ENCODE measurements at regions not wholly inside any gene's neighbourhood (a gene's known extent, or its start where the extent isn't known, plus 50 kb on each side); places are given as distances from the start of the nearest gene placed in this dataset.
A peak's percentile ranks its signal among the peaks of the same experiment; 100 is the strongest.

DNA sequence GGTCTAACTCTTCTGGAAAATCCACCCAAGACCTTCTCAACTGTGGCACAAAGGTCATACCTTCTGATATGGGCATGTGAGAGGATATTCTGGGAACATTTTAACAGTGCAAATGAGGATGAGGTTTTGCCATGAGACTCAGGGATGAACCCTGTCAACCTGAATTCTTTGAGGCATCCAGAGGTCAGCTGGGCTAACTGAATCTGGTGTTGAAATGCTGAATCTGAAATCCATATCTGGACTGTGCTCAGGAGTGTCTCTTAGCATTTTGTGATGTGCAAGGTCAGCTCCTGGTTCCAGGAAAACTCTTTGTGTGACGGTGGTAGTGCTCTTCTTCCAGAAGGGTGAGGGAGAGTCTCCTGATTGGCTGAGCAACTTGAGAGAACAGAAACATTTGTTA lies 276.0 kb upstream of the SALL1 start:
- Histone ChIP-seq H3K9me3 (ENCODE audit: control insufficient read depth in 2 of 3, insufficient read depth in 1 of 3, low read length in 3 of 3) (no peaks in the 10 kb centered on the region), H3K4me1 (ENCODE audit: control insufficient read depth in 2 of 3, insufficient read depth in 2 of 3, low read depth in 1 of 3, low read length in 3 of 3) (peaks cover 0 to 9% (median 4%) of the 10 kb centered on the region in 3 donors), H3K36me3 (ENCODE audit: control insufficient read depth in 2 of 3, insufficient read depth in 3 of 3, low read length in 3 of 3) (no peaks in the 10 kb centered on the region), H3K4me3 (ENCODE audit: low read length in 3 of 3) (no peak overlapping the region), H3K27ac (ENCODE audit: low read depth in 2 of 2, low read length in 2 of 2) (peak overlapping the region in 1 of 2 donors; percentile 37), H3K27me3 (ENCODE audit: control insufficient read depth, insufficient read depth, low read length) (no peaks in the 10 kb centered on the region), H3K9ac (ENCODE audit: low read length in 3 of 3) (no peak overlapping the region)
- FAIRE-seq (no peak), DNase-seq (no peak)
- intact Hi-C loops (cut with DNase I): no loop called here
- TF ChIP-seq, protein P1, sequence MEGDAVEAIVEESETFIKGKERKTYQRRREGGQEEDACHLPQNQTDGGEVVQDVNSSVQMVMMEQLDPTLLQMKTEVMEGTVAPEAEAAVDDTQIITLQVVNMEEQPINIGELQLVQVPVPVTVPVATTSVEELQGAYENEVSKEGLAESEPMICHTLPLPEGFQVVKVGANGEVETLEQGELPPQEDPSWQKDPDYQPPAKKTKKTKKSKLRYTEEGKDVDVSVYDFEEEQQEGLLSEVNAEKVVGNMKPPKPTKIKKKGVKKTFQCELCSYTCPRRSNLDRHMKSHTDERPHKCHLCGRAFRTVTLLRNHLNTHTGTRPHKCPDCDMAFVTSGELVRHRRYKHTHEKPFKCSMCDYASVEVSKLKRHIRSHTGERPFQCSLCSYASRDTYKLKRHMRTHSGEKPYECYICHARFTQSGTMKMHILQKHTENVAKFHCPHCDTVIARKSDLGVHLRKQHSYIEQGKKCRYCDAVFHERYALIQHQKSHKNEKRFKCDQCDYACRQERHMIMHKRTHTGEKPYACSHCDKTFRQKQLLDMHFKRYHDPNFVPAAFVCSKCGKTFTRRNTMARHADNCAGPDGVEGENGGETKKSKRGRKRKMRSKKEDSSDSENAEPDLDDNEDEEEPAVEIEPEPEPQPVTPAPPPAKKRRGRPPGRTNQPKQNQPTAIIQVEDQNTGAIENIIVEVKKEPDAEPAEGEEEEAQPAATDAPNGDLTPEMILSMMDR (IDR thresholded peaks at IDR 0.05; ENCODE audit: borderline replicate concordance, extremely low read depth, insufficient read depth): no peak

DNA sequence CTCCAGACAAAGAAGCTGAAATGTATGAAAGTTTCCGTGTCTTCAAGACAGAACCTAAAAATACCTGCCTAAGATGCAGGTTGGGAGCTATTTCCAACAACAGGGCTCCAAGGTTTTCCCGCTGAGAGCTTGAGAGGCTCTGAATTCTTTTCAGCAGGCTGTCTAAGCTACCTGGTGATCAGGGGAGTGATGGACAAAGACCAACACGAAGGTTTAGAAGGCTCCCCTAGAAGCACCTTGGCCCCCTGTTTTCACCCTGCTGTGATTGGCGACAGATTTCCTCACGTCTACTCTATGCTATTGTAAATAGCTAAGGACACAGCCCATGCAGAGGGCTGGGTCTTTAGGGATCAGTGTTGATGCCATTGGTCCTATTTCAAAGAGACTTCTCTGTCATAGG lies 275.2 kb upstream of the SALL1 start:
- FAIRE-seq (no peak), DNase-seq (no peak)
- peaks cover 0 to 7% (median 2%) of the 10 kb centered on the region in 3 donors for H3K4me1 ChIP-seq (ENCODE audit: control insufficient read depth in 2 of 3, insufficient read depth in 2 of 3, low read depth in 1 of 3, low read length in 3 of 3)
- H3K4me3 ChIP-seq (ENCODE audit: low read length in 3 of 3): no peak overlapping the region
- H3K36me3 ChIP-seq (ENCODE audit: control insufficient read depth in 2 of 3, insufficient read depth in 3 of 3, low read length in 3 of 3): no peaks in the 10 kb centered on the region
- no peak overlapping the region for H3K9ac ChIP-seq (ENCODE audit: low read length in 3 of 3)
- no peaks in the 10 kb centered on the region for H3K27me3 ChIP-seq (ENCODE audit: control insufficient read depth, insufficient read depth, low read length)
- H3K27ac ChIP-seq (ENCODE audit: low read depth in 2 of 2, low read length in 2 of 2): no peak overlapping the region
- no peaks in the 10 kb centered on the region for H3K9me3 ChIP-seq (ENCODE audit: control insufficient read depth in 2 of 3, insufficient read depth in 1 of 3, low read length in 3 of 3)
- intact Hi-C loops (cut with DNase I): no loop called here
- TF ChIP-seq, protein P1 (IDR thresholded peaks at IDR 0.05; ENCODE audit: borderline replicate concordance, extremely low read depth, insufficient read depth): no peak

DNA sequence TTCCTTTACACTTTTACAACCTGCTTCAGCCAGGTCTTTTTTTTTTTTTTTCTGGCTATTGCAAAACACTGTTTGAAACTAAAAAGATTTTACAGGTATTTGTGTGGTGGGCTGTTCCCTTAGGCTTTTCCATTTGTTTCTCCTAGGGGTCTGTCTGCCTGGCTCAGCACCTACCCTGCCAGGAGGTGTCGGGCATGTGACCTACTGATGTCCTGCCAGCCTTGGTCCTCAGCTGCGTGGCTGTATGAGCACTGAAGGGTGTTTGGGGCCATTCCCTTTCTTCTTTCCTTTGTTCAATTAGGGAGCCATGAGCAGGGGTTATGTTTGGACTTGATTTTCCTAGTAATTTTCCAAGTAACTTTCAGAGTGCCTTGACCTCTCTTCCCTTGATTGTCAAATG lies 269.2 kb upstream of the SALL1 start:
- TF ChIP-seq, protein P1 (IDR thresholded peaks at IDR 0.05; ENCODE audit: borderline replicate concordance, extremely low read depth, insufficient read depth): no peak
- H3K36me3 ChIP-seq (ENCODE audit: control insufficient read depth in 2 of 3, insufficient read depth in 3 of 3, low read length in 3 of 3): no peaks in the 10 kb centered on the region
- intact Hi-C loops (cut with DNase I): no loop called here
- H3K27me3 ChIP-seq (ENCODE audit: control insufficient read depth, insufficient read depth, low read length): no peaks in the 10 kb centered on the region
- H3K4me1 ChIP-seq (ENCODE audit: control insufficient read depth in 2 of 3, insufficient read depth in 2 of 3, low read depth in 1 of 3, low read length in 3 of 3): peaks cover 0 to 6% (median 0%) of the 10 kb centered on the region in 3 donors
- peak overlapping the region; percentile 36 to 63 for H3K27ac ChIP-seq (ENCODE audit: low read depth in 2 of 2, low read length in 2 of 2)
- no peak overlapping the region for H3K4me3 ChIP-seq (ENCODE audit: low read length in 3 of 3)
- no peak overlapping the region for H3K9ac ChIP-seq (ENCODE audit: low read length in 3 of 3)
- H3K9me3 ChIP-seq (ENCODE audit: control insufficient read depth in 2 of 3, insufficient read depth in 1 of 3, low read length in 3 of 3): no peaks in the 10 kb centered on the region
- FAIRE-seq (no peak), DNase-seq (no peak)

DNA sequence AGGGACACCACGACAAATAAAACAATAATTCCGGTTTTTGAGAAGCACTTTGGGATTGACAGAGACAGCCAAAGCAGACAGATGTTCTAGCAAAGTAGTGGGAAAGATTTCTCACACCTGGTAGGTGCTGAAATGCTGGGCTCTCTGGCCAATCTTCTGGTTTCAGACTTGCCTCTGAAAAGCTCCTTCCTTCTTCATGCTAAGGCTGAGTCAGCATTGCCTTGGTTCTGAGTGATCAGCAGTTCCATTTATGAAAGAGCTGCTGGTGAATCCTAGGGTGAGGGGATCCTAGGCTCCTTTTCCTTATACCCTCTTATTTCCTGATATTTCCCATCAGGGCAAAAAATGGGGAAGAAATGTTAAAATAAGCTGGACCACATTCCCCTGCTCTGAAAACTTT lies 268.7 kb upstream of the SALL1 start:
- intact Hi-C loops (cut with DNase I): no loop called here
- Histone ChIP-seq H3K27me3 (ENCODE audit: control insufficient read depth, insufficient read depth, low read length) (no peaks in the 10 kb centered on the region), H3K4me1 (ENCODE audit: control insufficient read depth in 2 of 3, insufficient read depth in 2 of 3, low read depth in 1 of 3, low read length in 3 of 3) (peaks cover 0 to 6% (median 0%) of the 10 kb centered on the region in 3 donors), H3K9me3 (ENCODE audit: control insufficient read depth in 2 of 3, insufficient read depth in 1 of 3, low read length in 3 of 3) (no peaks in the 10 kb centered on the region), H3K27ac (ENCODE audit: low read depth in 2 of 2, low read length in 2 of 2) (peak overlapping the region in 1 of 2 donors; percentile 38), H3K9ac (ENCODE audit: low read length in 3 of 3) (no peak overlapping the region), H3K4me3 (ENCODE audit: low read length in 3 of 3) (no peak overlapping the region), H3K36me3 (ENCODE audit: control insufficient read depth in 2 of 3, insufficient read depth in 3 of 3, low read length in 3 of 3) (no peaks in the 10 kb centered on the region)
- FAIRE-seq (no peak), DNase-seq (no peak)
- TF ChIP-seq, protein P1 (IDR thresholded peaks at IDR 0.05; ENCODE audit: borderline replicate concordance, extremely low read depth, insufficient read depth): no peak
